Tibial nerve (tissue), 4 donors: ENCODE measurements at regions not wholly inside any gene's neighbourhood (a gene's known extent, or its start where the extent isn't known, plus 50 kb on each side); places are given as distances from the start of the nearest gene placed in this dataset.

Source experiments
- DNase-seq, 2 donors: peaks; one replicate each; pipeline ENCODE4 v3.0.0-alpha.2; 2019; ENCODE audit warnings: low spot score in 2 of 2
- H3K27ac ChIP-seq, 4 donors: fragments of 200-600 bp; sonication (generic) in 3 of 4; one replicate each; pipeline ENCODE4 v1.5.1; 2017 to 2019; ENCODE audit warnings: mild to moderate bottlenecking in 1 of 4
- H3K27me3 ChIP-seq, 2 donors: fragments of 200-600 bp; sonication (generic) in 1 of 2; one replicate each; pipeline versions ENCODE4 v1.5.1 to v1.6.0; 2017 to 2019
- H3K36me3 ChIP-seq, 3 donors: fragments of 200-600 bp; sonication (generic); one replicate each; pipeline ENCODE4 v1.5.1; 2018 to 2019
- H3K4me1 ChIP-seq, 4 donors: fragments of 200-600 bp; sonication (generic) in 3 of 4; one replicate each; pipeline ENCODE4 v1.5.1; 2017 to 2019
- H3K4me3 ChIP-seq, 4 donors: fragments of 200-600 bp; sonication (generic) in 3 of 4; one replicate each; pipeline ENCODE4 v1.5.1; 2017 to 2019; ENCODE audit warnings: mild to moderate bottlenecking in 1 of 4, moderate library complexity in 1 of 4
- H3K9me3 ChIP-seq, 4 donors: fragments of 200-600 bp; sonication (generic) in 3 of 4; one replicate each; pipeline ENCODE4 v1.5.1; 2017 to 2019
- EP300 ChIP-seq, 2 donors: sonication (generic); formaldehyde crosslinking; IDR thresholded peaks; one replicate each; pipeline ENCODE4 v1.6.1; 2017; ENCODE audit warnings: antibody characterized with exemption in 2 of 2, mild to moderate bottlenecking in 1 of 2
- POLR2A ChIP-seq, 2 donors: fragments of 450-650 bp; IDR thresholded peaks; one replicate each; pipeline ENCODE4 v1.6.1; 2017; ENCODE audit warnings: antibody characterized with exemption in 2 of 2, mild to moderate bottlenecking in 2 of 2, moderate library complexity in 2 of 2
- WGBS, 2 donors: methylation state at CpG; one replicate each; pipeline ENCODE4 v1.1.5; 2018; 5-methylcytosine and 5-hydroxymethylcytosine counted together
- TF ChIP-seq, protein P1 (sequence below), 5 experiments: fragments of 200-600 bp in 3 of 5; fragments of 450-650 bp in 2 of 5; sonication (generic) in 3 of 5; IDR thresholded peaks; one replicate each; pipeline ENCODE4 v1.5.1; 2016 to 2019; ENCODE audit warnings: antibody characterized with exemption in 5 of 5, mild to moderate bottlenecking in 3 of 5, moderate library complexity in 2 of 5

GRCh38 chr18:78154444-78154843 lies 825.2 kb upstream of the SALL3 start:
- no peak overlapping the region for H3K27ac ChIP-seq
- no peaks in the 10 kb centered on the region for H3K27me3 ChIP-seq
- no peak for DNase-seq
- H3K4me3 ChIP-seq: no peak overlapping the region
- 86 to 94% methylated on average over 8 to 9 of the region's 9 CpGs for WGBS, 2 donors
- no peaks in the 10 kb centered on the region for H3K4me1 ChIP-seq
- no peak for TF ChIP-seq EP300 (IDR thresholded peaks at IDR 0.05)
- no peak for TF ChIP-seq POLR2A (IDR thresholded peaks at IDR 0.05)
- TF ChIP-seq, protein P1, sequence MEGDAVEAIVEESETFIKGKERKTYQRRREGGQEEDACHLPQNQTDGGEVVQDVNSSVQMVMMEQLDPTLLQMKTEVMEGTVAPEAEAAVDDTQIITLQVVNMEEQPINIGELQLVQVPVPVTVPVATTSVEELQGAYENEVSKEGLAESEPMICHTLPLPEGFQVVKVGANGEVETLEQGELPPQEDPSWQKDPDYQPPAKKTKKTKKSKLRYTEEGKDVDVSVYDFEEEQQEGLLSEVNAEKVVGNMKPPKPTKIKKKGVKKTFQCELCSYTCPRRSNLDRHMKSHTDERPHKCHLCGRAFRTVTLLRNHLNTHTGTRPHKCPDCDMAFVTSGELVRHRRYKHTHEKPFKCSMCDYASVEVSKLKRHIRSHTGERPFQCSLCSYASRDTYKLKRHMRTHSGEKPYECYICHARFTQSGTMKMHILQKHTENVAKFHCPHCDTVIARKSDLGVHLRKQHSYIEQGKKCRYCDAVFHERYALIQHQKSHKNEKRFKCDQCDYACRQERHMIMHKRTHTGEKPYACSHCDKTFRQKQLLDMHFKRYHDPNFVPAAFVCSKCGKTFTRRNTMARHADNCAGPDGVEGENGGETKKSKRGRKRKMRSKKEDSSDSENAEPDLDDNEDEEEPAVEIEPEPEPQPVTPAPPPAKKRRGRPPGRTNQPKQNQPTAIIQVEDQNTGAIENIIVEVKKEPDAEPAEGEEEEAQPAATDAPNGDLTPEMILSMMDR (IDR thresholded peaks at IDR 0.05): no peak
- H3K36me3 ChIP-seq: no peaks in the 10 kb centered on the region
- no peaks in the 10 kb centered on the region for H3K9me3 ChIP-seq

GRCh38 chr18:78154853-78155252 lies 824.8 kb upstream of the SALL3 start:
- no peak overlapping the region for H3K4me3 ChIP-seq
- TF ChIP-seq POLR2A (IDR thresholded peaks at IDR 0.05): no peak
- TF ChIP-seq EP300 (IDR thresholded peaks at IDR 0.05): no peak
- TF ChIP-seq, protein P1 (IDR thresholded peaks at IDR 0.05): no peak
- no peak for DNase-seq
- no peaks in the 10 kb centered on the region for H3K9me3 ChIP-seq
- no peak overlapping the region for H3K27ac ChIP-seq
- no peaks in the 10 kb centered on the region for H3K4me1 ChIP-seq
- 71 to 91% methylated on average over 4 of the region's 4 CpGs for WGBS, 2 donors
- H3K36me3 ChIP-seq: no peaks in the 10 kb centered on the region
- H3K27me3 ChIP-seq: no peaks in the 10 kb centered on the region

- no peaks in the 10 kb centered on the region for H3K36me3 ChIP-seq
- WGBS, 2 donors: 39 to 43% methylated on average over 1 of the region's 1 CpG
- H3K27me3 ChIP-seq: no peaks in the 10 kb centered on the region
- no peak for DNase-seq
- H3K9me3 ChIP-seq: no peaks in the 10 kb centered on the region
- TF ChIP-seq POLR2A (IDR thresholded peaks at IDR 0.05): no peak
- TF ChIP-seq, protein P1 (IDR thresholded peaks at IDR 0.05): no peak
- TF ChIP-seq EP300 (IDR thresholded peaks at IDR 0.05): no peak
- H3K4me3 ChIP-seq: no peak overlapping the region
- H3K27ac ChIP-seq: no peak overlapping the region
- H3K4me1 ChIP-seq: no peaks in the 10 kb centered on the region
These were observed 823.2 kb upstream of the SALL3 start for GRCh38 chr18:78156466-78156865.

DNA sequence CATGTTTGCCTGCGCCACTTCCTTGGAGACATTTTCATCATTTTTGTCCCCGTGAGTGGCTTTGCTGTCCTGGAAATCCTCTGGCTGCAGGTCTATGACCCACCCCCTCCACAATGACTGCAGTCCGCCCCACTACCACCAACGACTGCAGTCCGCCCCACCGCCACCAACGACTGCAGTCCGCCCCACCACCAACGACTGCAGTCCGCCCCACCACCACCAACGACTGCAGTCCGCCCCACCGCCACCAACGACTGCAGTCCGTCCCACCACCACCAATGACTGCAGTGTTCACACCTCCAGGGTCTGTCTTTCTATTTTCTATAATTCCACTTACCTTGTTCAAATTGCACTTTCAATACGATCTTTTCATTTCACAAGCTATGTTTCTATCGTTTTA lies 820.7 kb upstream of the SALL3 start:
- Histone ChIP-seq H3K27ac (no peak overlapping the region), H3K9me3 (no peaks in the 10 kb centered on the region), H3K27me3 (no peaks in the 10 kb centered on the region), H3K4me1 (no peaks in the 10 kb centered on the region), H3K36me3 (no peaks in the 10 kb centered on the region), H3K4me3 (no peak overlapping the region)
- TF ChIP-seq POLR2A (IDR thresholded peaks at IDR 0.05): no peak
- TF ChIP-seq, protein P1 (IDR thresholded peaks at IDR 0.05): no peak
- no peak for TF ChIP-seq EP300 (IDR thresholded peaks at IDR 0.05)
- 91% methylated on average over 17 of the region's 17 CpGs for WGBS, 2 donors
- DNase-seq: no peak

DNA sequence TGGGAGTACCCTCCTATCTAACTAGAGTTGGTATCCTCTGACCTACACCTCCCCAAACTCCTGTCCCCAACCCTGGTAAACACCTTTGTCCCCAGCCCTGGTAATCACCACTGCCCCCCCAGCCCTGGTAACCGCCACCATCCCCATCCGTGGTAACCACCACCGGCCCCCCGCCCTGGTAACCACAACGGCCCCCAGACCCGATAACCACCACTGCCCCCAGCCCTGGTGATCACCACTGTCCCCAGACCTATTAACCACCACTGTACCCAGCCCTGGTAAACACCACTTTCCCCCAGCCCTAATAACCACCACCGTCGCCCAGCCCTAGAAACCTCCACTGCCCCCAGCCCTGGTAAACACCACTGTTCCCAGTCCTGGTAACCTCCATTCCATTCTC lies 820.2 kb upstream of the SALL3 start:
- no peaks in the 10 kb centered on the region for H3K4me1 ChIP-seq
- no peaks in the 10 kb centered on the region for H3K36me3 ChIP-seq
- no peak overlapping the region for H3K27ac ChIP-seq
- H3K27me3 ChIP-seq: no peaks in the 10 kb centered on the region
- TF ChIP-seq EP300 (IDR thresholded peaks at IDR 0.05) (no peak), POLR2A (IDR thresholded peaks at IDR 0.05) (no peak)
- TF ChIP-seq, protein P1 (IDR thresholded peaks at IDR 0.05): no peak
- no peak overlapping the region for H3K4me3 ChIP-seq
- no peak for DNase-seq
- no peaks in the 10 kb centered on the region for H3K9me3 ChIP-seq
- 93 to 94% methylated on average over 8 of the region's 8 CpGs for WGBS, 2 donors
